ENCODE measurements at regions not wholly inside any gene's neighbourhood (a gene's known extent, or its start where the extent isn't known, plus 50 kb on each side); places are given as distances from the start of the nearest gene placed in this dataset.

DNA sequence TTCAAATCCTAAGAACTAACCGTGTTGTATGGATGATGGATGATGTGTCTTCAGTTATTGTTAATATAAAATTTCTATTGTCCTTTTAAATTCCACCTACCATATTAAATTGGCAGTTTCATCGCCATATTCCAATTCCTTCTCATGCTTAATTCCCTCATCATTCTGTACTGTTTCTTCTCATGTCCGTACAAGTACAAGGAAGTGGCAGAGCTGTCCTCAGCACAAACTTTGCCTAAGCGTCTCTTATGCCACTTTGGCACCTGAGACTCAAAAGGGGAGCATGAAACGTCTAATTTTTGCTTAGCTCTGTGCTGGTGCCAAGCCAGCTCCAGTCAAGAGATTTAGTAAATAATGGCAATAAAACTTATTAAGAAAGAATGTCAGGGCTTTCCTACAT, 158.2 kb upstream of the LAMA2 start:
- TF ChIP-seq CTCF (IDR thresholded peaks at IDR 0.05; ENCODE audit: low read length): no peak
- TF ChIP-seq EZH2 (optimal IDR thresholded peaks at IDR 0.05; ENCODE audit: low read depth, low read length): no peak

Data from MM.1S (cell line).